H7 (cell line): ENCODE measurements at regions not wholly inside any gene's neighbourhood (a gene's known extent, or its start where the extent isn't known, plus 50 kb on each side); places are given as distances from the start of the nearest gene placed in this dataset.

Source experiments
- DNase-seq: peaks from one replicate; pipeline ENCODE4 v3.0.0; 2012
- H3K27me3 ChIP-seq: 2 replicates; pipeline ENCODE4 v1.6.0; 2011; ENCODE audit warnings: mild to moderate bottlenecking, low read length; ENCODE audit not compliant: control insufficient read depth, insufficient read depth
- H3K36me3 ChIP-seq: replicated peaks from 2 replicates; pipeline ENCODE4 v1.5.1; 2011; ENCODE audit warnings: low read length; ENCODE audit not compliant: control insufficient read depth, insufficient read depth
- H3K4me3 ChIP-seq: 2 replicates; pipeline ENCODE4 v1.5.1; 2011; ENCODE audit warnings: low read depth, mild to moderate bottlenecking, control low read depth, low read length, moderate library complexity; ENCODE audit not compliant: insufficient read depth

- DNase-seq = no peak
- no peak overlapping the region for H3K4me3 ChIP-seq
- H3K36me3 ChIP-seq = no peaks in the 10 kb centered on the region
- no peaks in the 10 kb centered on the region for H3K27me3 ChIP-seq
Measured at GRCh38 chr3:116872688-116873087, 163.1 kb downstream of the TUSC7 start.

GRCh38 chr3:116873142-116873541, 163.6 kb downstream of the TUSC7 start:
- Histone ChIP-seq H3K27me3 (no peaks in the 10 kb centered on the region), H3K36me3 (no peaks in the 10 kb centered on the region), H3K4me3 (no peak overlapping the region)
- no peak for DNase-seq

- Histone ChIP-seq H3K36me3 (no peaks in the 10 kb centered on the region), H3K27me3 (no peaks in the 10 kb centered on the region), H3K4me3 (no peak overlapping the region)
- DNase-seq = no peak
Measured at GRCh38 chr3:116877968-116878367, 168.4 kb downstream of the TUSC7 start.

- no peak for DNase-seq
- H3K4me3 ChIP-seq = no peak overlapping the region
- H3K36me3 ChIP-seq = no peaks in the 10 kb centered on the region
- H3K27me3 ChIP-seq = no peaks in the 10 kb centered on the region
Measured at GRCh38 chr3:116886202-116886893, 176.8 kb downstream of the TUSC7 start.

- H3K27me3 ChIP-seq = no peaks in the 10 kb centered on the region
- H3K36me3 ChIP-seq = no peaks in the 10 kb centered on the region
- H3K4me3 ChIP-seq = no peak overlapping the region
- no peak for DNase-seq
Measured at GRCh38 chr3:116896116-116896515, 186.5 kb downstream of the TUSC7 start.

- Histone ChIP-seq H3K27me3 (no peaks in the 10 kb centered on the region), H3K36me3 (no peaks in the 10 kb centered on the region), H3K4me3 (no peak overlapping the region)
- DNase-seq = no peak
Measured at GRCh38 chr3:116897382-116897781, 187.8 kb downstream of the TUSC7 start.

- no peaks in the 10 kb centered on the region for H3K27me3 ChIP-seq
- DNase-seq = no peak
- H3K4me3 ChIP-seq = no peak overlapping the region
- H3K36me3 ChIP-seq = no peaks in the 10 kb centered on the region
Measured at GRCh38 chr3:116899253-116899652, 189.7 kb downstream of the TUSC7 start.

GRCh38 chr3:116905334-116905733, 195.8 kb downstream of the TUSC7 start:
- Histone ChIP-seq H3K4me3 (no peak overlapping the region), H3K36me3 (no peaks in the 10 kb centered on the region), H3K27me3 (no peaks in the 10 kb centered on the region)
- no peak for DNase-seq

- no peak for DNase-seq
- Histone ChIP-seq H3K4me3 (no peak overlapping the region), H3K27me3 (no peaks in the 10 kb centered on the region), H3K36me3 (no peaks in the 10 kb centered on the region)
Measured at GRCh38 chr3:116905794-116906193, 196.2 kb downstream of the TUSC7 start.

- DNase-seq = no peak
- no peaks in the 10 kb centered on the region for H3K36me3 ChIP-seq
- H3K4me3 ChIP-seq = no peak overlapping the region
- no peaks in the 10 kb centered on the region for H3K27me3 ChIP-seq
Measured at GRCh38 chr3:116912116-116912515, 202.5 kb downstream of the TUSC7 start.

GRCh38 chr3:116914004-116914403, 204.4 kb downstream of the TUSC7 start:
- no peak for DNase-seq
- no peak overlapping the region for H3K4me3 ChIP-seq
- no peaks in the 10 kb centered on the region for H3K36me3 ChIP-seq

GRCh38 chr3:116916836-116917235, 207.3 kb downstream of the TUSC7 start:
- no peak for DNase-seq
- Histone ChIP-seq H3K36me3 (no peaks in the 10 kb centered on the region), H3K27me3 (no peaks in the 10 kb centered on the region), H3K4me3 (no peak overlapping the region)

More at GRCh38 chr3:116914004-116914403, 204.4 kb downstream of the TUSC7 start:
- H3K27me3 ChIP-seq = no peaks in the 10 kb centered on the region

- H3K27me3 ChIP-seq = no peaks in the 10 kb centered on the region
- DNase-seq = no peak
- H3K4me3 ChIP-seq = no peak overlapping the region
- H3K36me3 ChIP-seq = no peaks in the 10 kb centered on the region
Measured at GRCh38 chr3:116920826-116921610, 211.4 kb downstream of the TUSC7 start.

- no peaks in the 10 kb centered on the region for H3K36me3 ChIP-seq
- DNase-seq = no peak
- no peaks in the 10 kb centered on the region for H3K27me3 ChIP-seq
- no peak overlapping the region for H3K4me3 ChIP-seq
Measured at GRCh38 chr3:116927918-116928317, 218.3 kb downstream of the TUSC7 start.

- Histone ChIP-seq H3K36me3 (no peaks in the 10 kb centered on the region), H3K27me3 (no peaks in the 10 kb centered on the region), H3K4me3 (no peak overlapping the region)
- no peak for DNase-seq
Measured at GRCh38 chr3:116929505-116930222, 220.1 kb downstream of the TUSC7 start.
